Effector CD4-positive, alpha-beta T cell (primary cell): ENCODE measurements at regions not wholly inside any gene's neighbourhood (a gene's known extent, or its start where the extent isn't known, plus 50 kb on each side); places are given as distances from the start of the nearest gene placed in this dataset.
"Not testable (repeated sequence)": the region's sequence is repeated elsewhere in the genome, so short reads cannot be mapped to it uniquely, and the experiment has no call there.

ENCODE experiments used
- DNase-seq: peaks from one replicate; pipeline ENCODE4 v3.0.0-alpha.2; 2020

- DNase-seq: no peak
Observed at GRCh38 chr13:70613295-70613694, 505.0 kb upstream of the KLHL1 start.

- DNase-seq: no peak
Observed at GRCh38 chr13:70612881-70613280, 504.6 kb upstream of the KLHL1 start.

GRCh38 chr13:70604448-70604847 lies 496.2 kb upstream of the KLHL1 start:
- no peak for DNase-seq

DNA sequence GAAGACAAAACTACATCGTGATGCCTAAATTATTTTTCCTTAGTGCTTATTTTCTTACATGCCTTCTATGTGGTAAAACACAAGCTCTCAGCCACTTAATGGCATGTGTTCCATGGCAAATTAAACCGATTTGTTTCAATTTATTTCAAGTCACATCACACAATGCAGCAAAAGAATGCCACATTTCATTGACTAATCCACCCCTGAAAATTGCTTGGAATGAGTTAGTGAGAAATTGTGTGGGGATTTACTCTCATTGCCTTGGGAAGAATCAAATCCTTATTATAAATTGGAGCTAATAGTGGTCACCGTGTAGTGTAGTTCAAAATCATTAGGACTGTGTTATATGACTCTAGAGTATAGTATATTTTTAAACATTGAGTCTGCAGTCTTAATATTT lies 485.5 kb upstream of the KLHL1 start:
- no peak for DNase-seq

GRCh38 chr13:70585109-70585508 lies 476.9 kb upstream of the KLHL1 start:
- no peak for DNase-seq

DNA sequence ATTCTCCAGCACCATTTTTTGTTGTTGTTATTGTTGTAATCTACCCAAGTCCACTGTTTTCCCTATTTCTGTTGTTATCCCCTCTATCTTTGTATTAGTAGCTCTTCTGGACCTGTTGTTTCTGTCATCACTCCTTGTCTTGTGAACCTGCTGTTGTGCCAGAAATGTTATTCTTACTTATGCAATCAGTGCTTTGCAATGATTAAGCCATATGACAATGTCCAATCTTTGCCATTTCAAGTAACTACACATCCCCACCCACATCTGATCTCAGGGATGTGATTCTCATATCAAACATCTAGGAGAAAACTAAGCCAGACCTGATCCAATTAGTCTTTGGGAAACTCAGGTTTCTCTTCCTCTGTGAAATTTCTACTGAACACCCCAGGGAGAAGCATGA lies 472.6 kb upstream of the KLHL1 start:
- DNase-seq: no peak

DNA sequence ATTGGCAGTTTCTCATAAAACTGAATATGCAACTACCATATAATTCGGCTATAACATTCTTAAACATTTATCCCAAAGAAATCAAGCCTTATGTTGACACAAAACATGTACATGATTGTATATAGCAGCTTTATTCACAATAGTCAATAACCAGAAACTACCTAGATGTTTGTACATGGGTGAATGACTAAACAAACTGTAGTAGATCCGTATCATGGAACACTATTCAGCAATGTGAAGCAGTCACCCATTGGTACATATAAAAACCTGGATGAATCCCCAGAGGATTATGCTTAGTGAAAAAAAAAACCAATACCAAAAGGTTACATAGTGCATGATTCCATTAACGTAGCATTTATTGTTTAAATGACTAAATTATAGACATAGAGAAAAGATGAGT lies 471.7 kb upstream of the KLHL1 start:
- no peak for DNase-seq

GRCh38 chr13:70571221-70571620 lies 463.0 kb upstream of the KLHL1 start:
- DNase-seq: no peak

DNA sequence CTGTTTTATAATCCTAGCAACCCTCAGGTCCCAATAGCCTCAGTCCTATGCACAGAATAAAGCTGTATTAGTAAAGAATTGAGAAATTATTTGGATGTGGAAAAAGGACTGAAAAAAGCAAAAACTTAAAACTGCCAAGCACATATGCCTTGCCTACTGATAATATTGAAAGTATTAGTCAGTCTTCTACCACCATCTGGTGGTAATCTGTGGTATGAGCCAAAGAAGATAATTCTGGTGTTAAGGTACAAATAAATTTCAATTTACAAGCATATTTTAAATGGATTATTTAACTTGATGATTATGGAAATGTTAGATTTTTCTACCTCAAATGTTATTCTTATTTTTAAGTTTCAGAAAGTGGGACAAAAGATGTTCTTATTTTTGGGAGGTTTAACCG lies 460.3 kb upstream of the KLHL1 start:
- DNase-seq: no peak

GRCh38 chr13:70544706-70545105 lies 436.5 kb upstream of the KLHL1 start:
- no peak for DNase-seq

GRCh38 chr13:70541451-70541850 lies 433.2 kb upstream of the KLHL1 start:
- DNase-seq: no peak

GRCh38 chr13:70534466-70534865 lies 426.2 kb upstream of the KLHL1 start:
- no peak for DNase-seq

- DNase-seq: no peak
Observed at GRCh38 chr13:70529652-70530051, 421.4 kb upstream of the KLHL1 start.

GRCh38 chr13:70527599-70527998 lies 419.3 kb upstream of the KLHL1 start:
- DNase-seq: no peak

- no peak for DNase-seq
Observed at GRCh38 chr13:70523622-70524021, 415.4 kb upstream of the KLHL1 start.

GRCh38 chr13:70520275-70521036 lies 412.2 kb upstream of the KLHL1 start:
- no peak for DNase-seq

DNA sequence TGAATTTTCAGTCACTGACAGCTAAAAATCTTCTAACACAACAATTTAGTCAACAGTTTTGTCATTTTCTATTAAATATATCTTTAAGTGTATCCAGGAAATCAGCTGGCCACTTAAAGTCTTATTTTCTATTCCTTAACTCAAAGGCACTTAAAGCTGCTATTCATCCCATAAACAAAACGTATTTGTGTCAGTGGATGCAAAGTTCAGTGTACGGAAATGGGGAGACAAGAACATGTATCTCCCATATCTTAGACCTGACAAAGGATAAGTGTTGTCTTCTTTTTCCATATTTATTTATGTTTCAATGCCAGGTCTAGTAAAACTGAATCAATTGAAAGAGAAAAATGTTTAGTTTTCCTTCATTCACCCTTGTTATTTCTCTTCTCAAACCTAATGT lies 409.8 kb upstream of the KLHL1 start:
- DNase-seq: no peak

DNA sequence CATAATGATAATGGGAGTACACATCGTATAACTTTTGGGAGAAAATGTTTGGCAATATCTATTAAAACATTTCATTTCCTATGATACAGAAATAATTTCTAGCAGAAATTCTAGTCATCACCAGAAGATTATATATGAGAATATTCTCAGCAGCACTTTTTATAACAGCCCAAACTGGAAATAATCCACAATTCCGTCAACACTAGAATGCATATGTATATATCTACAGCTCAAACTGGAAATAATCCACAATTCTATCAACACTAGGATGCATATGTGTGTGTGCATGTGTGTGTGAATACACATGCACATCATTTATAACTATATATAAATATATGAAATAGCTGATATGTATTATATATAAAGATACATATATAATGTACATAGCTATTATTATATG lies 408.0 kb upstream of the KLHL1 start:
- no peak for DNase-seq

- DNase-seq: not testable (repeated sequence)
Observed at GRCh38 chr13:70511861-70512417, 403.7 kb upstream of the KLHL1 start.

GRCh38 chr13:70505809-70506208 lies 397.6 kb upstream of the KLHL1 start:
- no peak for DNase-seq

GRCh38 chr13:70502944-70503343 lies 394.7 kb upstream of the KLHL1 start:
- DNase-seq: no peak

GRCh38 chr13:70490320-70490935 lies 382.2 kb upstream of the KLHL1 start:
- DNase-seq: no peak

DNA sequence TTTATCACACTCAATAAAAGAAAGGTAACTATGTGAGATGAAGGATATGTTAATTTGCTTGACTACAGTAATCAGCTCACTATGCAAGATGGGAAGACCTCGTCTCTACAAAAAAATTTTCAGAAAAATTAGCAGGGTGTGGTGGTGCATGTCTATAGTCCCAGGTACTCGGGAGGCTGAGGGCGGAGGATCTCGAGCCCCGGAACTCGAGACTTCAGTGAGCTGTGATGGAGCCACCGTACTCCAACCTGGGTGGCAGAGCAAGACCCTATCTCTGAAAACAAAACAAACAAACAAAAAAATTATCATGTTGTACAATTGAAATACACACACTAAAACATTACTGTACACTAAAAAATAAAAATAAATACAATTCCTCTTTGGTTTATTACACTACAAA lies 376.7 kb upstream of the KLHL1 start:
- no peak for DNase-seq

DNA sequence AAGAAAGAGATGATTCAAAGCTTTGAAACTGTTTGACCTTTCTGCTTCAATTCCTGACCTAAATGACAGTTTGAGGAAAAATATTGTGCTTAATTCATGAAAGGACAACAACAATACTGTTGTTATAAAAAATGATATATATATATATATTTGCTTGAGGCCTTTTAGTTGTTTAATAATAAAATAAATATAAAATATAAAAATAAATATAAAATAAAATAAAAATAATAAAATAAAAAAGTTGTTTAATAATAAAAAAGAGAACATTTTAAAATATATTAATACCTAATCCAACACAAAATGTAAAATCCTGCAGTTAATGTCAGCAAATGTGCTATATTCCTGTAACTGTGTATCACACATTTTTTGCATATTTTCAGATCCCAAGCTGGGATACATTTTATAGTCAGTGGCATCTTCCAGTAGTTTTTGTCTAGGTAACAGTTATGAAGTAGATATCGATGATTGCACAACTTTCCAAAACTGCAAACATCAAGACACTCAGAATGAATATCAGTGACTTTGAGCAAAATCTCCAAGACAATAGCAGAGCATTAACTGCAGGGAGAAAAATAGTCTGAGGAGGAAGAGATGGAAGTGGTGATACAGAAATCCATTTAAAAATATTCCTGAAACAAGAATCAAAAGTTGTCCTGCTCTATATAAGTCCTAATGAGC lies 375.5 kb upstream of the KLHL1 start:
- no peak for DNase-seq
